Thoracic aorta (tissue), 2 donors: ENCODE measurements at regions not wholly inside any gene's neighbourhood (a gene's known extent, or its start where the extent isn't known, plus 50 kb on each side); places are given as distances from the start of the nearest gene placed in this dataset.
"Not testable (repeated sequence)": the region's sequence is repeated elsewhere in the genome, so short reads cannot be mapped to it uniquely, and the experiment has no call there.

Experiments used
- ATAC-seq: fragments of 150-250 bp; one replicate; pipeline ENCODE4 v1.8.0; 2017; ENCODE audit warnings: low read depth; ENCODE audit not compliant: insufficient number of reproducible peaks, low FRiP score
- DNase-seq: peaks from one replicate; pipeline ENCODE4 v3.0.0-alpha.2; 2020; ENCODE audit warnings: low spot score
- H3K27ac ChIP-seq, 2 donors: fragments of 200-600 bp; sonication (generic); 1 replicate in 1 of 2; 2 replicates in 1 of 2; pipeline ENCODE4 v1.5.1; 2016; ENCODE audit warnings: mild to moderate bottlenecking in 2 of 2, moderate library complexity in 2 of 2
- H3K27me3 ChIP-seq: fragments of 200-600 bp; sonication (generic); replicated peaks from 2 replicates; pipeline ENCODE4 v1.6.0; 2016; ENCODE audit warnings: mild to moderate bottlenecking; ENCODE audit not compliant: insufficient read depth
- H3K36me3 ChIP-seq: fragments of 200-600 bp; sonication (generic); one replicate; pipeline ENCODE4 v1.5.1; 2016
- H3K4me1 ChIP-seq, 2 donors: fragments of 200-600 bp; sonication (generic); 1 replicate in 1 of 2; 2 replicates in 1 of 2; pipeline versions ENCODE4 v1.5.1 to v1.6.0; 2016; ENCODE audit warnings: low read depth in 2 of 2, mild to moderate bottlenecking in 1 of 2; ENCODE audit not compliant: control insufficient read depth in 1 of 2
- H3K4me3 ChIP-seq: fragments of 200-600 bp; sonication (generic); 2 replicates; pipeline ENCODE4 v1.5.1; 2016; ENCODE audit warnings: mild to moderate bottlenecking
- H3K9me3 ChIP-seq: fragments of 200-600 bp; sonication (generic); 2 replicates; pipeline ENCODE4 v1.5.1; 2016
- CTCF ChIP-seq: fragments of 200-600 bp; sonication (generic); IDR thresholded peaks from one replicate; pipeline ENCODE4 v1.5.1; 2019; ENCODE audit warnings: antibody characterized with exemption

GRCh38 chr11:27230192-27230572, 132.8 kb downstream of the CCDC34 start:
- no peaks in the 10 kb centered on the region for H3K27me3 ChIP-seq
- H3K9me3 ChIP-seq = no peaks in the 10 kb centered on the region
- H3K4me3 ChIP-seq = no peak overlapping the region
- H3K27ac ChIP-seq = no peak overlapping the region
- H3K4me1 ChIP-seq = peaks cover 0 to 7% of the 10 kb centered on the region in 2 donors
- no peak for ATAC-seq
- no peak for TF ChIP-seq CTCF
- DNase-seq = no peak
- no peaks in the 10 kb centered on the region for H3K36me3 ChIP-seq

GRCh38 chr11:27229511-27230191, 133.4 kb downstream of the CCDC34 start:
- no peaks in the 10 kb centered on the region for H3K9me3 ChIP-seq
- H3K27me3 ChIP-seq = no peaks in the 10 kb centered on the region
- TF ChIP-seq CTCF = no peak
- DNase-seq (no peak), ATAC-seq (no peak)
- no peaks in the 10 kb centered on the region for H3K36me3 ChIP-seq
- peaks cover 0 to 7% of the 10 kb centered on the region in 2 donors for H3K4me1 ChIP-seq
- H3K4me3 ChIP-seq = no peak overlapping the region
- no peak overlapping the region for H3K27ac ChIP-seq

GRCh38 chr11:27228906-27229290, 134.1 kb downstream of the CCDC34 start:
- Histone ChIP-seq H3K4me1 (peaks cover 0 to 7% of the 10 kb centered on the region in 2 donors), H3K4me3 (no peak overlapping the region), H3K36me3 (no peaks in the 10 kb centered on the region), H3K27ac (no peak overlapping the region), H3K9me3 (no peaks in the 10 kb centered on the region), H3K27me3 (no peaks in the 10 kb centered on the region)
- no peak for DNase-seq
- no peak for ATAC-seq
- TF ChIP-seq CTCF = no peak

GRCh38 chr11:27228232-27228905, 134.6 kb downstream of the CCDC34 start:
- Histone ChIP-seq H3K4me3 (no peak overlapping the region), H3K4me1 (peaks cover 0 to 7% of the 10 kb centered on the region in 2 donors), H3K9me3 (no peaks in the 10 kb centered on the region), H3K27me3 (no peaks in the 10 kb centered on the region), H3K36me3 (no peaks in the 10 kb centered on the region), H3K27ac (no peak overlapping the region)
- DNase-seq = no peak
- ATAC-seq = no peak
- TF ChIP-seq CTCF = no peak

- no peak overlapping the region for H3K27ac ChIP-seq
- H3K4me1 ChIP-seq = peaks cover 0 to 7% of the 10 kb centered on the region in 2 donors
- H3K9me3 ChIP-seq = no peaks in the 10 kb centered on the region
- TF ChIP-seq CTCF = no peak
- DNase-seq (no peak), ATAC-seq (no peak)
- H3K36me3 ChIP-seq = no peaks in the 10 kb centered on the region
- H3K4me3 ChIP-seq = no peak overlapping the region
- H3K27me3 ChIP-seq = no peaks in the 10 kb centered on the region
Observed at GRCh38 chr11:27227736-27228135, 135.3 kb downstream of the CCDC34 start.

- H3K4me1 ChIP-seq = peaks cover 0 to 15% of the 10 kb centered on the region in 2 donors
- H3K4me3 ChIP-seq, DNase-seq, H3K36me3 ChIP-seq, H3K9me3 ChIP-seq, H3K27ac ChIP-seq, ATAC-seq, H3K27me3 ChIP-seq: not testable (repeated sequence)
Observed at GRCh38 chr11:27219487-27220039, 143.5 kb downstream of the CCDC34 start.
